ENCODE measurements at regions not wholly inside any gene's neighbourhood (a gene's known extent, or its start where the extent isn't known, plus 50 kb on each side); places are given as distances from the start of the nearest gene placed in this dataset.
"Not testable (repeated sequence)": the region's sequence is repeated elsewhere in the genome, so short reads cannot be mapped to it uniquely, and the experiment has no call there.

GRCh38 chr18:34280000-34280399, 55.3 kb upstream of the NOL4 start:
- DNase-seq, result no peak

- DNase-seq, result no peak
Observed at GRCh38 chr18:34280653-34281052, 55.9 kb upstream of the NOL4 start.

- no peak for DNase-seq
Observed at GRCh38 chr18:34281290-34281689, 56.6 kb upstream of the NOL4 start.

GRCh38 chr18:34281722-34282121, 57.0 kb upstream of the NOL4 start:
- no peak for DNase-seq

DNA sequence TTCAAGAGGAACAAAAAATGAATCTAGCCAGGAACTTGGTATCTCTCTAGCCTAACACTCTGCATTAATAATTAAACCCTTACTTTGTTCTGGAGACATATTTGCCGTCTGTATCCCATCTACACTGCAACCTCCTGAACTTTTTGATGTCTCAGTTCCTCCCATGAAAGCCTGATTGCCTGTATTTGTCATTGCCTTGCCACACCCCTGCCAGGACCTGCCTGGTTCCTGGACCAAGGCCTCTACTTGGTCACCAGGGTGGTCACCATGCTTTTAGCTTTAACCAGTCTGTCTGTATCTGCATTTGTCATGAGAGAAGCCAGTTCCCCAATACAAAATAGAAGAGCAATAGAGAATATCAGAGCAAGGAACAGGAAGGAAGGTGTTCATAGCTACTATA, 58.8 kb upstream of the NOL4 start:
- DNase-seq, result no peak

GRCh38 chr18:34287825-34288224, 63.1 kb upstream of the NOL4 start:
- no peak for DNase-seq

DNA sequence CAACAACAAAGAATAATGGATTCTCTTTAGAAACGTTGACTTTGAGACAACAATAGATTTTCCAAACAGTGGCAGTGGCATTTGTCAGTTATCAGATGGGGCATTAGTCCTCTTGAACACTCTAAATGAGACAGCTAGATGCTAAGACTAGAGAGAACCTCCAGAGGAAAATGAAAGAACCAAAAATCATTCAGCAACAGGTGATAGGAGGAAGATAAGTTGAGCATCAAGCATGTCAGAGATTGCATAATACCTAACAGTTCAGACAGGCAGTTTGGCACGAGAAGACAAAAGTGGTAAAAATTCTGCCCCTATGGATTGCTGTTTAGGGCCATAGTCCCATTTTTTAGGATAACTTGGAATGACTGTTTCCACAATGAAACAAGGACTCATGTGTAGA, 67.9 kb upstream of the NOL4 start:
- no peak for DNase-seq

DNA sequence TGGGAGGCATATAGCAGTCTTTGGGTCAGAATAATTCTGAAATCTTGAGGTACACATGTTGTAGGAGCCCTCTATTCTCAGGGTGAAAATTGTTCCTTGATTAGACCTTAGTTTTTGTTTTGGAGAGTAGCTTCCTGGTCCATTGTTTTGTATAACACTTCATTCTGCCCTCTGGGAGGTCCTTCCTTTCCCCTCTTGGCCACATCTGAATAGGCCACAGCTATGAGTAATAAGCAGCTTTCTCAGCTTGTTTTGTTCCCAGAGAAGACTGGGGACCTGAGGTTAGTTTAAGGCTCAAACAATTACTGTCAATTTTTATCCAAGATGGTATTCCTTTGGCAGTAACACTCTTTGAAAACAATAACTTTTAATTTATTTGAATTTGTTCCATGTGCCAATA, 72.6 kb upstream of the NOL4 start:
- DNase-seq, result no peak

- no peak for DNase-seq
Observed at GRCh38 chr18:34299828-34300227, 75.1 kb upstream of the NOL4 start.

DNA sequence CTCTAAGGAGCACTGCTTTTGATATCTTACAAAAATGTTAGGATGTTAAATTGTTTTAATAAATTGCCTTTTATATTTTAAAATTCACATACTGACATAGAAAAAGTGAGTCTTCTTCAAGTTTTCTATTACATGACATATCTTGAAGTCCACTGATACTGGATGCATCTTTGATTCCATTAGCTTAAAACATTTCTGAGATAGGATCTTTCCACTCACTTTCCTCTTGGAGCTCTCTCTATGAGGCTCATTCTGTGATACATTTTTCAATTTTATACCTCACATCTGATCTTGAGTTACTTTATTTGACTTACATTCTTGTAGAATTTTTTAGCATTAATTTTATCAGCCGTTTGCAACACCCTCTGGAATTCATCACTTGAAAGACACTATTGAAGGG, 86.8 kb upstream of the NOL4 start:
- DNase-seq, result no peak

DNA sequence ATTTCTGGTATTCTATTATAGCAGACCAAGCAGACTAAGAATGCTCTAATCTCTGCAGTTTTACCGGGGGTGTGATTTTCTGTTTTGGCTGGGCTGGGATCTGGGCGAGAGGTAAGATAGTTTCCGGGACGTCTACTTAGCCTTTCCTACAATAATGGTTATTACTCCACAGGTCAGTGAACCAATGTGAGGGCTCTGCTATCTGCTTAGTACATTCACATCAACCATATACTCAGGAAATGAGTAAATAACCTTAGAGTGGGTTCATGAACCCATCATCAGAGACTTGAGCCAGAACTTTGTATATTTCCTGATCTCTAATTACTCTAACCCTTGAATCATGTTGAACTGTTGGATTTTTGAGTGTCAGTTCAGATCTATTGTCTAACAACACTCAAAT, 90.1 kb upstream of the NOL4 start:
- DNase-seq, result no peak

DNA sequence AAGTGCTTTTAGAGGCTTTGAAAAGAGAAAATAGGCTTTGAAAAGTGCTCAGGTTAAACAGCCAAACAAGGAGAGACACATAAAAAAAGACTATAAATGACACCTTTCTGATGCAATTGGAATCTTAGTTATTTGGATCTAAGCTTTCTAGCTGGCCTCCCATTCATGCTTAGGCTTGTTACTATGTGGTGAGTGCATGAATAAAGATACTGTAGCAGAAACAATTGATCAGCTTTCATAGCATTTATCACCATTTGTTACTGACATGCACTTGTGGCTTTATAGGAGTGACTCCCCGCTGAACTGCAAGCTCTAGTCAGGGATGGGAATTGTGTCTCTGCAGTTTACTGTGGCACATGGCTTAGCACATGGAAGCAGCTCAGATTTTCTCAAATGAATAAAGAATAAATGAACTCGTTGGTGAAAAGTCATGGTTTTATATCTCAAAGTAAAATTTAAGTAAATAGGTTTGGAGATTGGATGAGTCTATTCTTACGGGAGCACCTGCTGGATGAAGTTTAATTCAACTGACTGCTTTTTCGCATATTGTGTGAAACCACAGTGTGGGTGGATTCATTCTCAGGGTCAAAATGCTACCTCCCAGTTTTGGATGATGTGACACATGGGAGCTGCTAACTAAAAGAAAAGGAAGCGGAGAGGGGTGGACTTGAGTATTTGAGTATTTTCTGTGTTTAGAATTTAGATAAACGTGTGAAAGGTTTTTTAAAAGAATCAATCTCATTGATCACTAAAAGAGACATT, 91.1 kb upstream of the NOL4 start:
- no peak for DNase-seq

GRCh38 chr18:34320267-34320666, 95.6 kb upstream of the NOL4 start:
- no peak for DNase-seq

GRCh38 chr18:34321066-34321465, 96.4 kb upstream of the NOL4 start:
- no peak for DNase-seq

DNA sequence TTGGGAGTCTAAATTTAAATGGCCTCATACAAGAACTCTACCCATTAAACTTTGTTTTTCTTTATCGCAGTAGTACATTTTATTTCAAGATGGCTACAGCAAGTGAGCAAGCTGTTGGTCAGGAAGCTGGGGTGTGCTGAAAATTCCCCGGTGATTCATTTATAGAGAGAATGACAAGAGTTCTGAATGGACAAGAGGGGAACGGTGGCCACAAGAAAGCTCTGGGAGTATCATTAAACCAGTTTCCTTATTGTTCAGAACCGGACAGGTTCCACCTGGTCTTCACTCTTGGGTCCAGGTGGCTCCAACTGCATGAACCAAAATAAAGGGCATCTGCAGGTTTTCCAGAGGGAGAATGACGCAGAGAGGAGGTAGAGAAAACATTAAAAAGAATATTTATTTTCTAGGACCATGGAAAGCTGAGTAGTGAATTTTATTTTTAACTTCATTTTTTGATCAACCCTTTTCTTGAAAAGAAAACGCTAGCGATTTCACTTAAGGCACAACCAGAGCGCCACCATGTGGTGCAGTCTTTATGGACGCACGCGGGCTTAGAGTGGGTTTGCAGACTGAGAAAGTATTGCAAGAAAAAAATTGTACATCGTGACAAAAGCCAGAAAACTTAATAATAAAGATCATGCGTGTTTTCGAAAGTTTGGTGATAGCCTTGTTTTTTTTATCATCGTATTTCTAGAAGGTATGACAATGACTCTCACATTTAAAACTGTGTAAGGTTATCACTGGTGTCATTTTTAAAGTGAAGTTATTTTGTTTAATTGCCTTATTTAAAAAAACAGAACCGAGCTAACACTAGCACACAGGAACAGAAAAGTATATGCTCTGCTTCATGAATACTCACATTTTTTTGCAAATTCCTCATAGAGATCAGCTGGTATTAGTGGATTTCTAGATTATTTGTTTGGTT, 97.9 kb upstream of the NOL4 start:
- peak; percentile 85 for DNase-seq

DNA sequence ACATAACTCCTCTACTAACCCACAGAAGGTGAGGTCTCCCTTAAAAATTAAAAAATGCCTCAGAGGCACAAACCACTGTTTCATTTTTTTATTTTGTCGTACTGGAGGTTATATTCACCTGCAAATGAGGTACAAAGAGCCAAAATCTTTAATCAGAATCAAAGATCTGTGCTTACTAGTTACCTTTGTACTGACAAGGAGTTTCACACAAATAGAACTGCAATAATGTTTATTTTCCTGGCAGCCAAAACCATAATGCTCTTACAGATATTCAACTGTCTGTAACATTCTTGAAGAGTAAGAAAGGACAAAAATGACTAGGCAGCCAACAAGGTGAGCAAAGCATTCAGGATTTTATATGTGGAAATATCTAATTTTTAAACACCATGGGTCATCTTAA, 105.1 kb upstream of the NOL4 start:
- DNase-seq, result no peak

GRCh38 chr18:34330308-34330707, 105.6 kb upstream of the NOL4 start:
- DNase-seq, result no peak

GRCh38 chr18:34330907-34331306, 106.2 kb upstream of the NOL4 start:
- DNase-seq, result not testable (repeated sequence)

DNA sequence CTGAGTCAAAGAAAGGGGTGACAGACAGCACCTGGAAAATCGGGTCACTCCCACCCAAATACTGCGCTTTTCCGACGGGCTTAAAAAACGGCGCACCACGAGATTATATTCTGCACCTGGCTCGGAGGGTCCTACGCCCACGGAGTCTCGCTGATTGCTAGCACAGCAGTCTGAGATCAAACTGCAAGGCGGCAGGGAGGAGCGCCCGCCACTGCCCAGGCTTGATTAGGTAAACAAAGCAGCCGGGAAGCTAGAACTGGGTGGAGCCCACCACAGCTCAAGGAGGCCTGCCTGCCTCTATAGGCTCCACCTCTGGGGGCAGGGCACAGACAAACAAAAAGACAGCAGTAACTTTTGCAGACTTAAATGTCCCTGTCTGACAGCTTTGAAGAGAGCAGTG, 106.6 kb upstream of the NOL4 start:
- not testable (repeated sequence) for DNase-seq

- no peak for DNase-seq
Observed at GRCh38 chr18:34339155-34339554, 114.4 kb upstream of the NOL4 start.

DNA sequence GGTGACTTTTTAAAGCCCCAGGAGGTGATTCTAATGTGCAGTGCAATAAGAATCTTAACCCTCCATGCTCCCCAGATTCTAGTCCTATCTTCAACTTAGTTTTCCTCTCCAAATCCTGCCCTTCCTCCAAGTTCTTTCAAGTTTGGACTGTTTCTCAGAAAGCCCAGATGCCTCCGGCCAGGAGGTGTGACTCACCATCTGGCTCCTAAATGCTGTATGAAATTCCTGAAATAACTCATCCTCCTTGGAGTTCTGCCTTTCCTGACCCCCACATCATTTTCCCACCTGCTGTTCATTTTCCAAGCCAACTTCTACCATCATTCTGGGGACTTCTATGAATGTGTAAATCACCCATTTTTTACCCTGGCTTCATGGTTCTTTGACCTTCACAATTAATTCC, 118.2 kb upstream of the NOL4 start:
- DNase-seq, result no peak

DNA sequence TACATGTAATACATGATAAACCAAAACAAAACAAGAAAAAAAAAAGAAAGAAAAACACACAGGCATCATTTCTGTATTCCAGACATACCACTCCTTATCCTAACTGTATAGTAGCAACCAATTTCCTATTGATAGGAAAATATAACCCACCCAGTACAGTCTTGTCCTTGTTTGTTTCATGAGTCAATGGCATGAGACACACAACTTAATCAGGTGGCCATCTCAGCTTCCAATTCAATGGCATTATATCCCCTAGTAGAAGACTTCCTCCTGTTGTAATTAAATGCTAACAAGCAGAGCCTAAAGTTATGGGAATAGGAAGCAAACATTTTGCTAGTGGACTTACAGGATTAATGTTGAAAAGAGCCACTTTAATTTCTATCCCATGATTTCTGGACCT, 121.0 kb upstream of the NOL4 start:
- no peak for DNase-seq

DNA sequence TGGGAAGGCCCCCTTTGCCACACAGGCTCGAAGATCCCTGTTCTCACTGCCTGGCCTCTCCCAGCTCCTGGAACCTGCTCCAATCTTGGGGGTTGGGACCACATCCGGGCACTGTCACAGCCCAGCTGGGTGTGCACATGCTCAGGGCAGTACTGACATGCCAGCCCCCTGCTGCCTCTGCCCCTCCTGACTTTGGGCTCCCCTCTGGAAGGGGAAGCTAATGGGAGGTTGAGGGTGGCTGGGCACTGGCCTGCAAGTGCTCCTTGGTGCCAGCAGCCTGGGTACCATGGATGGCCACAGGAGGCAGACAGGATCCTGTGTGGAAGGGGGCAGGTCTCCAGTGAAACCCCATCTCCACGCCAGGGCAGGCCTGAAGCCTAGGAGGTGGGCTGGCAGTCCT, 126.1 kb upstream of the NOL4 start:
- DNase-seq, result no peak
